ENCODE measurements at regions not wholly inside any gene's neighbourhood (a gene's known extent, or its start where the extent isn't known, plus 50 kb on each side); places are given as distances from the start of the nearest gene placed in this dataset.
"Not testable (repeated sequence)": the region's sequence is repeated elsewhere in the genome, so short reads cannot be mapped to it uniquely, and the experiment has no call there.

DNA sequence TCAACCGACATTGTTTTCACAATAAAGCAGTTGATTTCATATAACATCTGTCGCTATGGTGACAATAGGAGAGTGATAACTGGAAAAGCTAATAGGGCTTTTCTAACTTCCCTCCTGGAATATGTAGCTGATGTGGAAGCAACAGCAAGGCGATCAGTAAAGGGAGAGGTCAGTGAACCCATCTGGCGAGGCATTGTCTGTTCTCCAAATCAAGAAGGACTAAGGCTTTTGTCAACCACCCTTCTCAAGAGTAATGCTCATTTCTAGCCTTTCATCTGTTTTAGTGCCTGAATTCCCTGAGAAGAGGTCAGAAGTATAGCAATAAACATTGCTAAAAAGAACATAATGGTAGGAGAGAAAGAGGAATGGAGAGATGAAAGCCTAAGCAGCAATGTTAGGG, 201.3 kb downstream of the AKAP7 start:
- DNase-seq, result no peak

DNA sequence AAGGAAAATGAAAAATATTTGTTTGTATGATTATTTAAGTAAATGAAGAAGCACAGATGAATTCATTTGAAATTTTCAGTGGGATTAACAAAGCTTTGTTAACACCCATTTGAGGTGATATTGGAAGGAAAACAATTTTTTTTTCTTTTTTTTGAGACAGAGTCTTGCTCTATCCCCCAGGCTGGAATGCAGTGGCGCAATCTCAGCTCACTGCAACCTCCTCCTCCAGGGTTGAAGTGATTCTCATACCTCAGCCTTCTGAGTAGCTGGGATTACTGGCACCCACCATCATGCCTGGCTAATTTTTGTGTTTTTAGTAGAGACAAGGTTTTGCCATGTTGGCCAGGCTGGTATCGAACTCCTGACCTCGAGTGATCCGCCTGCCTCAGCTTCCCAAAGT, 211.6 kb downstream of the AKAP7 start:
- DNase-seq, result not testable (repeated sequence)

DNA sequence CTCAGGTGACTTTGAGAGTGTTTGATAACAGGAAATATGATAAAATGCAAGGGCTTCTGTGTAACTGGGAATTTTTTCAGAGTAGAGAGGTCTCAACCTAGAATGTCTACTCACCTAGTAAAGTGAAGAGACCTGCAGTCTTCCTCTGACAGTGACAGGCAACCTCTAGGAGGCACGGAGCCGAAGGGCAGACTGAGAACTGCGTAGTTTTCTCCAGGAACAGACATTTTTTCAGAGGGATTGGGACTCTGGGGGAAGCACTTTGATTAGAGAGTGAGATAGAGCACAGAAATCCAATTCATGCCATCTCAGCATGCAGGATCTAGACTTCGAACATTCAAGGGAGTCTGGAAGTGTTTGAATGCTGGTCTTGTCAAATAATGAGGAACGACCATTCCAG, 213.3 kb downstream of the AKAP7 start:
- DNase-seq, result no peak

DNA sequence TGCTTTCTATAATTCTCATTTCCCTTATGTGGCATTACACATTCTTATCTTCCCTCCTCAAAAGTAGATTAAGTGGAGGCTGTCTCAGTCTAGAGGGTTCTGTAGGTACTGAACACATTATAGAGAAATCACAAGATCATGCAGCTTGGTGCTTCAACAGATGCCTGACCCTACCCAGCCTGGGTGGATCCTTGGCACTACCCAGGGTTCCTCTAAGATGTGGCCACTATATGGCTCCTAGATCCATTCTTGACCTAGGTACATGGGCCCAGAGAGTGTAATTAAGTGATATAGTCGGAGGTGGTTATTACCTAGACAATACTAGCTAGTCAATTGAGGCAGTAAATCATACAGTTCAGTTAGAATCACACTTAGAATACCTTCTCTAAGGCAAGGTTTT, 213.9 kb downstream of the AKAP7 start:
- DNase-seq, result no peak

DNA sequence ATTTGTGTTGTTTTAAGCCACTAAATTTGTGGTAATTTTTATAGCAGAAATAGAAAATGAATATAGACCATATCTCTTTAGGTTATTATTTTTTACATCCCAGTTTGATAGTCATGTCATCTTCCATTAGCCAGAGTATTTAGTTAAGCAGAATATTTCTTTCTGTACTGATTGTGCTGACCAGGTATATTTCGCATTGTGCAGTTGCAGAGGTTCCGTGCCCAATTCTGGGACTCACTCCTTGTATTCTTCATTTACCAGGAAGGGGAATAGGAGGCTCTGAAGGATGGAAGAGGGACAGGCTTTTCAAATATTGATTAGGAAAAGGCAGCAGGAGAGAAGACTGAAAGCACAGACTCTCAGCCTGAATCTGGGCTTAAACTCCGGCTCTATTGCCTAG, 217.8 kb downstream of the AKAP7 start:
- no peak for DNase-seq

DNA sequence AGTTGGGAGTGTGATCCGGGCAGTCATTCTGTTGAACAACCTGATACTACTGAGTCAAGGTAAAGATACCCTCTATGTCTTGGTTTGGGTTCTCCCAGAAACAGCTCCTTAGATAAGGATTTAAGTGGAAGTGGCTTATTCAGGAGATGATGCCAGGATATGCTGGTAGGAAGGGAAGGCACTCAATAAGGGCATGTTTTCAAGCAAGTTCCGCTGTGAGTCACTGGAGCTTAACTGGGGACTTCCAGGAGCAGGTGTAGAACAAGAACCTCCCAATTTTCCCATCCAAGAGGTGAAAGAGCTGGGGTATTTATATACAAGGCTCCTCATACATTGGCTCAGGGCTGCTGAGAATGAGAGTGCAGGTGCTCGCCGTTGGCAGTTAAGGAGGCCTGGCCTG, 218.6 kb downstream of the AKAP7 start:
- no peak for DNase-seq

DNA sequence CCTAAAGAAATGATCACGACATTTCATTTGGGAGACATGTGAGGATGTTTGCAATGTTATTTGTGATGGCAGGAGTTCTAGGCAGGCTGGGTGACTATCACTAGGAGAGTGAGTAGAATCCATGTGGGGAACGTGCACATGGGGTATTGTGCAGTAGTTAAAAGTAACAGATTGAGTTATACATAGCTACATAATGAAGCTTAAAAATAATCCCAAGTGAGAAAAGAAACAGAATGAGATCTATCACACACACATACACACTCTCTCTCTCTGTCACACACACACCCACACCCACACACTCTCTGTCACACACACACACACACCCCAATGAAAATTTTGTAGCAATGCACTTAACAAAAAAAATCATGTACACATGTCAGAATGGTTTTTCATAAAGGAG, 218.7 kb upstream of the ARG1 start:
- no peak for DNase-seq

DNA sequence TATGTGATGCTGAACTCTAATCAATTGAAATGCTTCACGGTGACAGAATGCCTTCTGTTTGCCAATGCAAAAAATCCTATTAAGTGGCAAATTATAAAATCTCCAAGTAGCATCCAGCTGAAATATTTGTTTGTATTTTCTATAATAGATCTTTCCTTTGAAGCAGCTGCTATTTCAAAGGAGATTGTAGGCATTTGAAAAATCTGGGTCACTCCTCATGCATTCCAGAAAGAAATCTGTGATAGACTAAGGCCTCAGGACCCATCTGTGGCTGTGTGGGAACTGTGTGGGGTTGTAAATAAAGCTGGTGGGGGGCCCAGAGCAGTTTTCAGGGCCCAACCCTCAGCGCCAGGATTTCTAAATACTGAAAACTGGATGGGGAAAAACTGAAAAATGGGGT, 216.9 kb upstream of the ARG1 start:
- no peak for DNase-seq

DNA sequence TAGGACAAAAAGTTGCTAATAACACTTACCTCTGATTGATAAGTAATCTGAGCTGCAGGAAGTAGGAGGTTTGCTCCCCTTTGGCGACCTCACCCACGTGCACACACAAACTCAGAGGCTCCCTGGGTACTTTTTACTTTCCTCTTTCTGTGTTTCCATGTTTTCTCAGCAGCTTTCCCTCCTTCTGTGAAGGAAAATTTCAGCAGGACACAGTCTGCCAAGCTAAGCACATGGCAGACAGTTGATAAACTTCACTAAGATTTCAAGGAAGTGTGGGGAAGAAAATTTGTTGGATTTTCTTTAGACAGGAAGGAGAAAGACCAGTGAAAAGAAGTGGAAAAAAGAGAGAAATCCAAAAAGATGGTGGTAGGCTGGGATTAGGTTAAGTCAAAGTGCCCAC, 215.5 kb upstream of the ARG1 start:
- DNase-seq, result no peak

DNA sequence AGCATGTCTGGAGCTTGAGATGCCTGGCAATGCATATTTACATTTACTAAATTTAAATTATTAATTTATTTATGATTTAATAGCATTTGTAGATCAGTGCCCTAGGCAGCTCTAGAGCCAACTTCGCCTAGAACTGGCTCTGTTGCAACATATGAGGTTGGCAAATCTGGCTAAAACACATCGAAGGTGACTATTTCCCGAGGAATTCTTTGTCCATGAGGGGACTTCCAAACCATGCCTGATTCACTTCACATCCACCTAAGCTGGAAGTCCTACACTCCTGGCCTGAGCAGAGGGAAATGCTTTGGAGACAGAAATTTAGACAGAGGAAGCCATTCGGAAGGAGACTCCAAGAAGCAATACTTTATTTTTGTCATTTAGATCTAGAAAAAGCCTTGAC, 211.0 kb upstream of the ARG1 start:
- no peak for DNase-seq

DNA sequence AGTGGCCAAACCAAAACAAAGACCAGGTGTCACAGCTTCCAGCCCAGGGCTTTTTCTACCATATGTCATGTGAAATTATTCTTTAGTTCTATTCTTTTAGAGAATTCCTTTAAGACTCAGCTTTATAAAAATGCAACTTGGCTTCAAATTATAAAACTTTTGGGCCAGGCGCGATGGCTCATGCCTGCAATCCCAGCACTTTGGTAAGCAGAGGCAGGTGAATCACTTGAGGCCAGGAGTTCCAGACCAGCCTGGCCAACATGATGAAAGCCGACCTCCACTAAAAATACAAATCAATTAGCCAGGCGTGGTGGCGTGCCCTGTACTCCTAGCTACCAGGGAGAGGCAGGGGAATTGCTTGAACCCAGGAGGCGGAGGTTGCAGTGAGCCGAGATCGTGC, 210.3 kb upstream of the ARG1 start:
- no peak for DNase-seq

DNA sequence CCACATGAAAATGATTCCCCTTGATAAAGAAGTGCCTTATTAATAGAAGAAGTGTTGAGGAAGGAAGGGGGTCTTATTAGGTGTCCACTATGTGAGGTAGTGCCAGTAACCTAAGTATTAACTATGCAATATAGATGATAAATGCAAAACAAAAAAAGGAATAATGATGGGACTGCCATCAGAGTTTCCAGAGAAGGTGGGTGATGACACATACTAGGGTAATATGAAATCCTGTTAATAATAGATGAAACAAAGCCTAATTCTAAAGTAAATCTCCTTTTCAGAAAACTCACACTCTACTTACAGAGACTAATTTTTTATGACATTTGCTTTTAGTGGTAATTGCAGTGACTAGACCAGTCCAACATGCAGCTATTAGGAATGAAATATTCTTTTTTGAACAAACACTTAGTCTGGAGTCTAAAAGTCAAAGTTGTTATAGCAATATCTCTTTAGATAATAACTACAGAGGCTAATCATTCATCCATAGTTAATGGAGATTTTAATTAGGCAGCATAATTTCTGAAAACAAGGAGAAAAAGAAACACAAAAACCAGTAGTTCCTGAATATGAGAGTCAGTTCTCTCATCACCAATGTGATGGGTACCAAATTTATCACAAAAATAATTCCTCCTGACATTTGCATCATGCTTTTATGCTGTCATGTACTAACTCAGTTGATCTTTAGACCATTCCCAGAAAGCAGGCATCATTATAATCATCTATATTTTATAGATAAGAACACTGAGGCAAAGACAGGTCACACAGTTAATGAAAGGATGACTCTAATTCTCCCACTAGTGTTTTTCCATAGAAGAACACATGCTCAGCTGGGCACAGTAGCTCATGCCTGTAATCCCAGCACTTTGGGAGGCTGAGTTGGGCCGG, 208.8 kb upstream of the ARG1 start:
- no peak for DNase-seq

DNA sequence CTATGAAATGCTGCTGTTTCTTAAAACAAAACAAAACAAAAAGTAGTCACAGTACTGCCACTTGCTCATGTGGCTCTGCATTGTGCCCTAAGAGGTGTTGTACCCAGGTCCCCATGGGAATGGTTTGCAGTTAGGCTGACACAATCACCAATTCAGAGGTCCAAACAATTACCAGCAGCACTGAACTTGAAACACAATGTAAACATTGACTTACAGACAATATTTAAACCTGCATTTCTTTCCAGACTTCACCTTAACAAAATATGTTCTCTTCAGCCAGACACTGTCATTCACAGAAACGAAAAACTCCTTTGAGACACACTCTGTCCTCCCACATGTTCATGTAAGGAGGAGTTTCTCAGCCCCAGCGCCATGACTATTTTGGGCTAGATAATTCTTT, 206.8 kb upstream of the ARG1 start:
- DNase-seq, result no peak

DNA sequence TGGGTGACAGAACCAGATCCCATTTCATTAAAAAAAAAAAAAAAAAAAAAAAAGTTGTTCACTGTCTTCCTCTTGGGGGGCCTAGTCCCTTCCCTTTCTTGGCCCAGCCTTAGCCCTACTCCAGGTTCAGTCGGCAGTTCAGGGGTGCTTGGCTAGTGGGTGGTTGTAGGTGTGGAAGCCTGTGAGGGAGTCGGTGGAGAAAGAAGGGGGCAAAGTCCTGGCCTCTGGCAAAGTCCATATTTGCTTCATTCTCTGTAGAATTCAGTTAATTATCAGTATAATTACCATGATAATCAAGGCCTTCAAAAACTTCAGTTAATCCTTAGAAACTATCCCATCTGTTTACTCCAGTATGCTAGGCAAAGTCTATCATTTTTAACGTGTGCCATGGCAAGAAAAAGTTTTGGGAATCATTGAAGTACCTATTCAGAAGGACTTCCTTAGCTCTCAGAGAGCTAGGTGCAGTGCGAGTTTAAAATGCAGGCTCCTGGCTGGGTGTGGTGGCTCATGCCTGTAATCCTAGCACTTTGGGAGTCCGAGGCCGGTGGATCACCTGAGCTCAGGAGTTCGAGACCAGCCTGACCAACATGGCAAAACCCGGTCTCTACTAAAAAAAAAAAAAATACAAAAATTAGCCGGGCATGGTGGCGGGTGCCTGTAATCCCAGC, 205.7 kb upstream of the ARG1 start:
- no peak for DNase-seq

DNA sequence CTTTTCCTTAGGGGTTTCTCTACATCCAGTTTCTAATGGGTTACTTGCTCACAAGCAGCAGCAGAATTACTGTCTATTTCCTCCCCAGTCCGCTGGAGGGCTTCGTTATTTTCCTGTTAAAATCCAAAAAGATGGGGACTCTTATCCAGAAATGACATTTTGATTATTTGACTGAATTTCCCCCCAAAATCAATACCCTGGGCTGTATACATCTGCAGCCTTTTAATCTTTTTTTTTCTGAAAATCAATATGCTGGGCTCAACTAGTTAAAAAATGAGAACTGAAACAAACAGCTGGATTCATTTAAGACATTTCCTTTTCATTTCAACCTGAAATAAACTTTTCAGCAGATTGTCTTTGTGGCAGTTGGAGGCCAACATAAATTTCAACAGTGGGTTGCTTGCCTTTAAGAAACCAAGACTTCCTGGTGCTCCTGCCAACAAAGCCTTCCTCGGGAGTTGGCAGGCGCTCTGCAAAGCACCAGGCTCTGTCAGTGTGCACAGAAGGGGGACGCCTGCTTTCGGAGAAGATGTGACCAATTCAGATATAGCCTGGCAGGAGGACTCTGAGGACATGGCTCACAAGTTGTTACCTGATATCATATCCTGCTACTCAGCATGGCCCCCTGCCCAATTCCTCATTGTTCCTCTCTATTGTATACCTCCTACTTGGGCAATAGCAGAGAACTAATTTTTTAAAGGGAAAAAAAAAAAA, 204.7 kb upstream of the ARG1 start:
- no peak for DNase-seq

DNA sequence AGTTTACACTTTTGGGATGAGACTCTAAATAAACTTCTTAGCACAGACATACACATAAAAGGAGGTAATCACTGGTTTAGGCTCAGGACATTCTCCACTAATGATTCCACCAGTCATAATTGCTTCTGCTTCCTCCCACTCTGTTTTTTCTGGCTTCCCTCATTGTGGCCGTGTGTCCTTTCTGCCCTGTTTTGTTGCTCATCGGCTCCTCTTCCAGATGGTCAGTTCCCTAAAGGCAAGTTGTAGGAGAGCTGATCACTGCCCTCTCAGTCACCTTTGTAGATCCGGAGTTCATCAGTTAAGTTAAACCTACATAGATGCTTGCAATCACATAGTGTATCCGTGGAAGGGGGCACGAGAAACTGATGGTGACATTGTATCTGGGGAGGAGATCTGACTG, 200.5 kb upstream of the ARG1 start:
- no peak for DNase-seq

DNA sequence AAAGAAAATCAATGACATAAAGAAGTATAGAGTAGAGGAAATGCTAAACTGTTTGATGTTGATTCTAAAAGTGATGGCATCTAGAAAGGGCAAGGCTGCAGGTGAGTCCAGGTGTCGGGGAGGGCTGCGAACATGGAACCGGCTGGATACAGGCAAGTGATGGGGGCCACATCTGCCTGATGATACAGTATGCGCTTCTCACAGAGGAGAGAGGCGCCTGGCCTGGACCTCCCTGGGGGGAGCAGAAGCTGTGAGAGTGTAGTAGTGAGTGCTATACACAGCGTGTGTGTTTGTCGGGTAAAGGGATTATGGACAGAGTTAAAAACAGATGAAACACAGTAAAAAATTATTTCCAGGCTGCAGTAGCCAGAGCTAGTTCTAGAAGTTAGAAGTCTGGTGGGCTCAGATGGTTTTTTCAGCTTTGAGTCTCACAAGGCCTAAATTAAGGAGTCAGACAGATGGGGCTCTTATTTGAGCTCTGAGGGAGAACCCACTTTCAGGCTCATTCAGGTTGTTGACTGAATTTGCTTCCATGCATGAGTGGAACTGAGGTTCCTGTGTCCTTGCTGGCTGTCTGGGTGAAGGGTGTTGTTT, 195.8 kb upstream of the ARG1 start:
- DNase-seq, result no peak

DNA sequence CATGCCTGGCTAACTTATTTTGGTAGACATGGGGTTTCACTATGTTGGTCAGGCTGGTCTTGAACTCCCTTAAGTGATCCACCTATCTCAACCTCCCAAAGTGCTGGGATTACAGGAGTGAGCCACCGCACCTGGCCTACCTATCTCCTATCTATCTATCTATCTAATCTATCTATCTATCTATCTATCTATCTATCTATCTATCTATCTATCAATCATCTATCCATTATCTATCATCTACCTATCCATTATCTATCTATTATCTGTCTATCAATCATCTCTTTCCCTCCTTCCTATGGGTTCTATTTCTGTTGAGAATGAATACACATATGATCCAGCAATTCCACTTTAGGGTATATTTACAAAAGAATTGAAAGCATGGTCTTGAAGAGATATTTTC, 194.2 kb upstream of the ARG1 start:
- DNase-seq, result no peak

DNA sequence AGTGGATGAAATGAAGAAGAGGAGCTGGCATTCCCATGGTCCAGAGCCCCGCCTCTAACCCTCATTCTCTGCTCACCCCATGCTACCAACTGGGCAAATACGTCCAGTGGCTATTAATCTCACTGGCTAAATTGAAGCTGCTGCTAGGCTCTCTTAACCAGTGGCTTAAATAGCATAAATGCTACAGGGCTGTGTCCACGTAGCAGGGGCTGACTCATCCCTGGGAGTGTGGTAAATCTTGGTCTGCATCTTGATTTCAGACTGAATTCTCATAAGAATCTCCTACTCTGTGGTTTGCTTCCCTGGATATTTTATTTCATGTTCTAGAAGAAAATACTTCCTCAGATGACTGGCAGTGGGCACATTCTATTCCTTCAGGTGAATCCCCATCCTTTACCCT, 193.1 kb upstream of the ARG1 start:
- no peak for DNase-seq

DNA sequence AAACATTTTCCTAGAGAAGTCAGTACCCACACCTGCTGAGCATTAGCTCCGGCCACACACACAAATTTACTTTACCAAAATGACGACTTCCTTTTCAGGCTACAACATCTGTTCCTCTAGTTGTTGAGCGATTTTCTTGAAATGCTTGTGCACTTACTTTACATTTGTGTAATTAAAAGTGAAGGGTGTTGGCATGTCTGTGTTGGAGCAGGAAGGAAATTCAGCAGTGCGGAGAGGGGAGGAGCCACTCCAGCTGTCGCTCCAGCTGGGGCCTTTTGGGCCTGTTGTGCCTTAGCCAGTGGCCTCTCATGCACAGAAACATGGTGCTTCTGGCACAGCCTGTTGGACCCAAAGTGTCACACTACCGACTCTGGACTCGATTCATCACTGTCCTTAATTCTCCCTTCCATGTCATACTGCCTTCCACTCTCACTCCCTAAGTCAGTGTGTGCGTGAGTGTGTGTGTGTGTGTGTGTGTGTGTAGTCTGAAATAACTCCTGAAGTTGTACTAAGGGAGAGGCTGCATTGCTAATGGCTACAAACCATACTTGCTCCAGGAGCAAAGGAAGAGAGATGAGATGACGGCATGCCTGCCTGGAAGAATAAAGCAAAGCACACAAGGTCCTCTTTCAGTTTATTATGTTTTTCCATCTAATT, 191.8 kb upstream of the ARG1 start:
- no peak for DNase-seq

DNA sequence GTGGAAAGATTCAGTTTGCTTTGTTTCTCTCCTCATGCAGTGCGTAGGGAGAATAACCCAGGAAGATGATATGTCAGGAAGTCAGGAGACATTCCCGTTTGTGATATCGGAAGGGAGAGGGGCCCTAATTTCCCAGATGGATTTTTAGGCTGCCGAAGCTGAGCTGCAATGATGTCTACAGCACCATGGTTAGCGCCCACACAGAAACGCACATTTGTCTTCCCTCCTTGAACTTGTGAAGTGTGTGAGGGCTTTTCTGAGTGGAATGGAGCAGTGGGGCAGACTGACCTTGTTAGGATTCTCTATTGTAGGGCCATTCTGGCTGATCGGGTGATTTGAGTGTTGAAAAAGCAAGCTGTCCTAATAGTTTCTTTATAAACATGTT, 191.3 kb upstream of the ARG1 start:
- no peak for DNase-seq

DNA sequence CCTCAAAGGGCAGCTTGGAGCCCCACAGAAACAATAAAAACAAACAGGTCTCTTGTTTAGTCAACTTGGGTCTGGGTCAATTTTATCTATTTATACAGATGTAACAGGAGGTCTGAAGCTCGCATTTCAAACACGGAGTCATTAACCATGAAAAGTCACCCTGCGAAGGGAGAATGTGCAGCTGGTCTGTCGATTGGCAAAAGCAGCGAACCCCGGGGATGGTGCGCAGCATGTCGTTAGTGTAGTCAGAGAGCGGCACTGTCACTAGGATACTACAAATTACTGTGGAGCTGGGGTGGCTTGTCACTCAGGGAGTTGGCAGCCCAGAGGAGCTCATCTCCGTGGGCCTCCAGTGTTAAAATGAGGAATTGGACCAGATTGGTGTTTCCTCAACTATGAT, 190.4 kb upstream of the ARG1 start:
- DNase-seq, result no peak
